Coronary artery (tissue), 2 donors: ENCODE measurements at regions not wholly inside any gene's neighbourhood (a gene's known extent, or its start where the extent isn't known, plus 50 kb on each side); places are given as distances from the start of the nearest gene placed in this dataset.

Source experiments
- DNase-seq: peaks from one replicate; pipeline ENCODE4 v3.0.0-alpha.2; 2017; ENCODE audit warnings: low spot score
- H3K27ac ChIP-seq, 2 donors: fragments of 200-600 bp; sonication (generic); one replicate each; pipeline ENCODE4 v1.5.1; 2016 to 2019
- H3K4me3 ChIP-seq: fragments of 200-600 bp; sonication (generic); 2 replicates; pipeline ENCODE4 v1.5.1; 2016; ENCODE audit warnings: mild to moderate bottlenecking, moderate library complexity
- CTCF ChIP-seq: fragments of 200-600 bp; sonication (generic); IDR thresholded peaks from one replicate; pipeline ENCODE4 v1.5.1; 2019; ENCODE audit warnings: antibody characterized with exemption

- no peak overlapping the region for H3K4me3 ChIP-seq
- no peak for TF ChIP-seq CTCF
- no peak for DNase-seq
- H3K27ac ChIP-seq = no peak overlapping the region
Measured at GRCh38 chr20:24743641-24744040, 205.4 kb upstream of the CST7 start.

GRCh38 chr20:24744747-24745146 is 204.3 kb upstream of the CST7 start:
- H3K27ac ChIP-seq = no peak overlapping the region
- no peak overlapping the region for H3K4me3 ChIP-seq
- no peak for TF ChIP-seq CTCF
- DNase-seq = no peak

GRCh38 chr20:24745206-24745605 is 203.9 kb upstream of the CST7 start:
- TF ChIP-seq CTCF = no peak
- Histone ChIP-seq H3K4me3 (no peak overlapping the region), H3K27ac (no peak overlapping the region)
- no peak for DNase-seq

GRCh38 chr20:24745617-24746350 is 203.3 kb upstream of the CST7 start:
- Histone ChIP-seq H3K4me3 (no peak overlapping the region), H3K27ac (no peak overlapping the region)
- DNase-seq = no peak
- TF ChIP-seq CTCF = no peak

GRCh38 chr20:24746351-24746685 is 202.8 kb upstream of the CST7 start:
- no peak overlapping the region for H3K4me3 ChIP-seq
- H3K27ac ChIP-seq = no peak overlapping the region
- no peak for TF ChIP-seq CTCF
- DNase-seq = no peak

GRCh38 chr20:24747010-24747712 is 201.9 kb upstream of the CST7 start:
- DNase-seq = peak; percentile 53
- H3K27ac ChIP-seq = no peak overlapping the region
- TF ChIP-seq CTCF = no peak
- H3K4me3 ChIP-seq = no peak overlapping the region
